Keratinocyte (primary cell): ENCODE measurements at regions not wholly inside any gene's neighbourhood (a gene's known extent, or its start where the extent isn't known, plus 50 kb on each side); places are given as distances from the start of the nearest gene placed in this dataset.

Source experiments
- EZH2 ChIP-seq: IDR thresholded peaks from one replicate; pipeline ENCODE4 v1.6.1; 2012; ENCODE audit warnings: inconsistent platforms, mild to moderate bottlenecking, low read length, moderate library complexity
- TF ChIP-seq, protein P1 (sequence below), 3 experiments: IDR thresholded peaks in 1 of 3; conservative IDR thresholded peaks in 1 of 3; optimal IDR thresholded peaks in 1 of 3; 2 replicates in 2 of 3; 3 replicates in 1 of 3; pipeline versions ENCODE3 to v1.5.1; 2011; ENCODE audit warnings: low read length in 3 of 3, mild to moderate bottlenecking in 3 of 3, moderate library complexity in 2 of 3, control low read depth in 1 of 3, inconsistent platforms in 1 of 3; ENCODE audit not compliant: insufficient read depth in 2 of 3; ENCODE audit errors: extremely low read depth in 1 of 3

DNA sequence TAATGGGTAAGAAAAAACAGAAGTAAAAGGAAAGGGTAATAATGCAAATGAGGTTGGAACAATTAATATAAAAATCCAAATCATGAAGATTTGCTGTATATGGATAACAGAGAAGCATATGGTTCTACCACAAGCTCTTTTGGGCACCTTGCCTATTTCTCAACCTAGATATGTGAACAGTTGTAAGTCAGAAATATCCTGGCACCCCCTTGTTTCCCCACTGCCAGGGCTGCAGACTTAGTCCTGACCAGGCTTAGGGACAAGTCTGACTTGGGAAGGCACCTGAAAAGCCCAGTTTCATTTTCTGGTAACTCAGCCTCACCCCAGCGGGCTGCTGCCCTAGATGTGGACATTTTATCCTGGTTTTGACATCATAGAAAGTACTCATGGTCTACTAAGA, 183.2 kb upstream of the STAC start:
- TF ChIP-seq, protein P1, sequence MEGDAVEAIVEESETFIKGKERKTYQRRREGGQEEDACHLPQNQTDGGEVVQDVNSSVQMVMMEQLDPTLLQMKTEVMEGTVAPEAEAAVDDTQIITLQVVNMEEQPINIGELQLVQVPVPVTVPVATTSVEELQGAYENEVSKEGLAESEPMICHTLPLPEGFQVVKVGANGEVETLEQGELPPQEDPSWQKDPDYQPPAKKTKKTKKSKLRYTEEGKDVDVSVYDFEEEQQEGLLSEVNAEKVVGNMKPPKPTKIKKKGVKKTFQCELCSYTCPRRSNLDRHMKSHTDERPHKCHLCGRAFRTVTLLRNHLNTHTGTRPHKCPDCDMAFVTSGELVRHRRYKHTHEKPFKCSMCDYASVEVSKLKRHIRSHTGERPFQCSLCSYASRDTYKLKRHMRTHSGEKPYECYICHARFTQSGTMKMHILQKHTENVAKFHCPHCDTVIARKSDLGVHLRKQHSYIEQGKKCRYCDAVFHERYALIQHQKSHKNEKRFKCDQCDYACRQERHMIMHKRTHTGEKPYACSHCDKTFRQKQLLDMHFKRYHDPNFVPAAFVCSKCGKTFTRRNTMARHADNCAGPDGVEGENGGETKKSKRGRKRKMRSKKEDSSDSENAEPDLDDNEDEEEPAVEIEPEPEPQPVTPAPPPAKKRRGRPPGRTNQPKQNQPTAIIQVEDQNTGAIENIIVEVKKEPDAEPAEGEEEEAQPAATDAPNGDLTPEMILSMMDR (optimal IDR thresholded peaks at IDR 0.05 in 1 of 3, IDR thresholded peaks at IDR 0.05 in 1 of 3, conservative IDR thresholded peaks at IDR 0.05 in 1 of 3; ENCODE audit: extremely low read depth in 1 of 3, insufficient read depth in 2 of 3, low read length in 3 of 3): no peak
- TF ChIP-seq EZH2: no peak
